ENCODE measurements at regions not wholly inside any gene's neighbourhood (a gene's known extent, or its start where the extent isn't known, plus 50 kb on each side); places are given as distances from the start of the nearest gene placed in this dataset.

DNA sequence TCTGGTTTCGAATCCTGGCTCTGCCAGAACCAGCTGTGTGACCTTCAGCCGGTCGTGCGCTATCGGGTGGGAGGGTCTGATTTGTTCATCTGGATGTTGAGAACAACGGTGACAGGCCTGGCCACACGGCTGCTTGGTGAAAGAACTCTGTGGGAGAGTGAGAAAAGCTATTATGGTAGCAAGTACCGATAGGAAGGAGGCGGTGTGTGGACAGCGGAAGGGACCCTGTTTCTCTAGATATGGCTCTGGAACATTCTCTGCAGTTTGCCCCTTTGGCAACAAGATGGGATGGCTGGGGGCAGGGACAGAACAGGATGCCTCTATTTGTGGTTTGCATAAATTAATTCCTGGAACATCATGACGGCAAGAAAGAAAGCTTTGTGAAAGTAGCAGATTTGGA lies 347.3 kb downstream of the AACS start:
- H3K36me3 ChIP-seq (ENCODE audit: control insufficient read depth, insufficient read depth, low read length) = peaks cover 2% of the 10 kb centered on the region
- no peaks in the 10 kb centered on the region for H3K27me3 ChIP-seq (ENCODE audit: control insufficient read depth, insufficient read depth, low read length)

GRCh38 chr12:125417446-125417845 lies 352.2 kb downstream of the AACS start:
- Histone ChIP-seq H3K4me1 (ENCODE audit: control insufficient read depth, insufficient read depth, low read length) (no peaks in the 10 kb centered on the region), H3K9ac (ENCODE audit: low read depth, low read length) (no peak overlapping the region), H3K36me3 (ENCODE audit: control insufficient read depth, insufficient read depth, low read length) (peaks cover 2% of the 10 kb centered on the region), H3K4me3 (ENCODE audit: low read depth, low read length) (no peak overlapping the region), H3K9me3 (ENCODE audit: control insufficient read depth, insufficient read depth, low read length) (no peaks in the 10 kb centered on the region), H3K27me3 (ENCODE audit: control insufficient read depth, insufficient read depth, low read length) (no peaks in the 10 kb centered on the region)

More for the DNA sequence above, 347.3 kb downstream of the AACS start:
- H3K9me3 ChIP-seq (ENCODE audit: control insufficient read depth, insufficient read depth, low read length) = no peaks in the 10 kb centered on the region
- H3K4me3 ChIP-seq (ENCODE audit: low read depth, low read length) = no peak overlapping the region
- no peak overlapping the region for H3K9ac ChIP-seq (ENCODE audit: low read depth, low read length)
- H3K4me1 ChIP-seq (ENCODE audit: control insufficient read depth, insufficient read depth, low read length) = no peaks in the 10 kb centered on the region

- Histone ChIP-seq H3K9me3 (ENCODE audit: control insufficient read depth, insufficient read depth, low read length) (no peaks in the 10 kb centered on the region), H3K36me3 (ENCODE audit: control insufficient read depth, insufficient read depth, low read length) (peaks cover 2% of the 10 kb centered on the region), H3K4me1 (ENCODE audit: control insufficient read depth, insufficient read depth, low read length) (no peaks in the 10 kb centered on the region), H3K9ac (ENCODE audit: low read depth, low read length) (no peak overlapping the region), H3K4me3 (ENCODE audit: low read depth, low read length) (no peak overlapping the region), H3K27me3 (ENCODE audit: control insufficient read depth, insufficient read depth, low read length) (no peaks in the 10 kb centered on the region)
These were observed 353.8 kb downstream of the AACS start for GRCh38 chr12:125418902-125419564.

DNA sequence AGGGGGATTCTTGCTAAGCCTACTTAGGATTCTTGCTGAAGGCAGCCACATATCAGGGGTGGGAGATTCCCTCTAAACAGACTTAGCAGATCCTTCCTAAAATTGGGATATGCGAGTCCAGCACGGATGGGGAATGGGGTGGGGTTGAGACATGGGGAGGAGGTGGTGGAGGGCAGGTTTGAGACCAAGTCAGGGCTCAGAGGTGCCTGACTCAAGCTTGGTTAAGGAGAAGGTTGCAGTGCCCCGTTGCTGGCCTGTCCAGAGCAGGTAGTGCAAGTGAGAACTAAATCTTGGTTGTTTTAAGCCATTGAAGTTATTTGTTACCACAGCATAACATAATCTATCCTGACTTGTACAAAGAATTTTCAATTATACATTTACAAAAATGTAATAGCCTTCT lies 359.7 kb downstream of the AACS start:
- no peak overlapping the region for H3K4me3 ChIP-seq (ENCODE audit: low read depth, low read length)
- no peaks in the 10 kb centered on the region for H3K9me3 ChIP-seq (ENCODE audit: control insufficient read depth, insufficient read depth, low read length)
- H3K4me1 ChIP-seq (ENCODE audit: control insufficient read depth, insufficient read depth, low read length) = no peaks in the 10 kb centered on the region
- no peaks in the 10 kb centered on the region for H3K36me3 ChIP-seq (ENCODE audit: control insufficient read depth, insufficient read depth, low read length)
- H3K9ac ChIP-seq (ENCODE audit: low read depth, low read length) = no peak overlapping the region
- H3K27me3 ChIP-seq (ENCODE audit: control insufficient read depth, insufficient read depth, low read length) = no peaks in the 10 kb centered on the region

- Histone ChIP-seq H3K27me3 (ENCODE audit: control insufficient read depth, insufficient read depth, low read length) (no peaks in the 10 kb centered on the region), H3K36me3 (ENCODE audit: control insufficient read depth, insufficient read depth, low read length) (no peaks in the 10 kb centered on the region), H3K4me1 (ENCODE audit: control insufficient read depth, insufficient read depth, low read length) (no peaks in the 10 kb centered on the region), H3K4me3 (ENCODE audit: low read depth, low read length) (no peak overlapping the region), H3K9me3 (ENCODE audit: control insufficient read depth, insufficient read depth, low read length) (no peaks in the 10 kb centered on the region), H3K9ac (ENCODE audit: low read depth, low read length) (no peak overlapping the region)
These were observed 366.3 kb downstream of the AACS start for GRCh38 chr12:125431516-125431915.

- Histone ChIP-seq H3K36me3 (ENCODE audit: control insufficient read depth, insufficient read depth, low read length) (no peaks in the 10 kb centered on the region), H3K4me1 (ENCODE audit: control insufficient read depth, insufficient read depth, low read length) (no peaks in the 10 kb centered on the region), H3K27me3 (ENCODE audit: control insufficient read depth, insufficient read depth, low read length) (no peaks in the 10 kb centered on the region), H3K9ac (ENCODE audit: low read depth, low read length) (no peak overlapping the region), H3K4me3 (ENCODE audit: low read depth, low read length) (no peak overlapping the region), H3K9me3 (ENCODE audit: control insufficient read depth, insufficient read depth, low read length) (no peaks in the 10 kb centered on the region)
These were observed 368.9 kb downstream of the AACS start for GRCh38 chr12:125434131-125434530.

GRCh38 chr12:125434936-125435443 lies 369.8 kb downstream of the AACS start:
- Histone ChIP-seq H3K9ac (ENCODE audit: low read depth, low read length) (no peak overlapping the region), H3K4me1 (ENCODE audit: control insufficient read depth, insufficient read depth, low read length) (no peaks in the 10 kb centered on the region), H3K27me3 (ENCODE audit: control insufficient read depth, insufficient read depth, low read length) (no peaks in the 10 kb centered on the region), H3K9me3 (ENCODE audit: control insufficient read depth, insufficient read depth, low read length) (no peaks in the 10 kb centered on the region), H3K36me3 (ENCODE audit: control insufficient read depth, insufficient read depth, low read length) (no peaks in the 10 kb centered on the region), H3K4me3 (ENCODE audit: low read depth, low read length) (no peak overlapping the region)

DNA sequence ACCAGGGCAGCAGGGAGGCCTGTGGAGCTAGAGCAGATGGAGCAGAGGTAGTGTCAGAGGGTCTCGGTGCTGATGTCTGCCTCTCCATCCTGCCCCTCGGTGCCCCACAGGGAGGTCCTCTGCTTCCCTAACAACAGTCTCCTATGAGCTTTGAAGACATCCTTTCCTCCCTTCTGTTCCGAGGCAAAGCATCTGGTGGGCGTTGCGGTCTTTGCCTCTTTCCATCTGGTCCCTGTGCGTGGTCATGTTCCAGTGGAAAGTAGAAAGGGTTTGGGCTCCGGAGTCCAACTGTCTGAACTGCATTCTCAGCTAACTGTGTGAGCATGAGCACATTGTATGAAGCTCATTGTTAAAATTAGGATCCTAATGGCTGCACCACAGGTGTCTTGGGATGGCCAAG lies 370.6 kb downstream of the AACS start:
- Histone ChIP-seq H3K27me3 (ENCODE audit: control insufficient read depth, insufficient read depth, low read length) (no peaks in the 10 kb centered on the region), H3K9me3 (ENCODE audit: control insufficient read depth, insufficient read depth, low read length) (no peaks in the 10 kb centered on the region), H3K4me3 (ENCODE audit: low read depth, low read length) (no peak overlapping the region), H3K36me3 (ENCODE audit: control insufficient read depth, insufficient read depth, low read length) (no peaks in the 10 kb centered on the region), H3K9ac (ENCODE audit: low read depth, low read length) (no peak overlapping the region), H3K4me1 (ENCODE audit: control insufficient read depth, insufficient read depth, low read length) (no peaks in the 10 kb centered on the region)

GRCh38 chr12:125436686-125437085 lies 371.5 kb downstream of the AACS start:
- no peak overlapping the region for H3K4me3 ChIP-seq (ENCODE audit: low read depth, low read length)
- H3K27me3 ChIP-seq (ENCODE audit: control insufficient read depth, insufficient read depth, low read length) = no peaks in the 10 kb centered on the region
- H3K9ac ChIP-seq (ENCODE audit: low read depth, low read length) = no peak overlapping the region
- H3K9me3 ChIP-seq (ENCODE audit: control insufficient read depth, insufficient read depth, low read length) = no peaks in the 10 kb centered on the region
- H3K4me1 ChIP-seq (ENCODE audit: control insufficient read depth, insufficient read depth, low read length) = no peaks in the 10 kb centered on the region
- no peaks in the 10 kb centered on the region for H3K36me3 ChIP-seq (ENCODE audit: control insufficient read depth, insufficient read depth, low read length)

- Histone ChIP-seq H3K27me3 (ENCODE audit: control insufficient read depth, insufficient read depth, low read length) (no peaks in the 10 kb centered on the region), H3K9ac (ENCODE audit: low read depth, low read length) (no peak overlapping the region), H3K9me3 (ENCODE audit: control insufficient read depth, insufficient read depth, low read length) (no peaks in the 10 kb centered on the region), H3K36me3 (ENCODE audit: control insufficient read depth, insufficient read depth, low read length) (no peaks in the 10 kb centered on the region), H3K4me3 (ENCODE audit: low read depth, low read length) (no peak overlapping the region), H3K4me1 (ENCODE audit: control insufficient read depth, insufficient read depth, low read length) (no peaks in the 10 kb centered on the region)
These were observed 375.2 kb downstream of the AACS start for GRCh38 chr12:125440399-125440798.

- H3K9me3 ChIP-seq (ENCODE audit: control insufficient read depth, insufficient read depth, low read length) = no peaks in the 10 kb centered on the region
- no peak overlapping the region for H3K9ac ChIP-seq (ENCODE audit: low read depth, low read length)
- no peak overlapping the region for H3K4me3 ChIP-seq (ENCODE audit: low read depth, low read length)
- no peaks in the 10 kb centered on the region for H3K36me3 ChIP-seq (ENCODE audit: control insufficient read depth, insufficient read depth, low read length)
- H3K27me3 ChIP-seq (ENCODE audit: control insufficient read depth, insufficient read depth, low read length) = no peaks in the 10 kb centered on the region
- H3K4me1 ChIP-seq (ENCODE audit: control insufficient read depth, insufficient read depth, low read length) = no peaks in the 10 kb centered on the region
These were observed 378.1 kb downstream of the AACS start for GRCh38 chr12:125443341-125443740.

GRCh38 chr12:125451408-125451807 lies 386.2 kb downstream of the AACS start:
- no peaks in the 10 kb centered on the region for H3K27me3 ChIP-seq (ENCODE audit: control insufficient read depth, insufficient read depth, low read length)
- H3K4me1 ChIP-seq (ENCODE audit: control insufficient read depth, insufficient read depth, low read length) = peaks cover 7% of the 10 kb centered on the region
- H3K4me3 ChIP-seq (ENCODE audit: low read depth, low read length) = no peak overlapping the region
- H3K9me3 ChIP-seq (ENCODE audit: control insufficient read depth, insufficient read depth, low read length) = no peaks in the 10 kb centered on the region
- H3K36me3 ChIP-seq (ENCODE audit: control insufficient read depth, insufficient read depth, low read length) = no peaks in the 10 kb centered on the region
- H3K9ac ChIP-seq (ENCODE audit: low read depth, low read length) = no peak overlapping the region
